ENCODE measurements at regions not wholly inside any gene's neighbourhood (a gene's known extent, or its start where the extent isn't known, plus 50 kb on each side); places are given as distances from the start of the nearest gene placed in this dataset.

- Histone ChIP-seq H3K9me3 (ENCODE audit: control insufficient read depth, low read length) (no peaks in the 10 kb centered on the region), H3K9ac (ENCODE audit: extremely low read depth, low read length, poor library complexity, severe bottlenecking) (no peak overlapping the region), H3K27ac (ENCODE audit: low read depth, low read length) (no peak overlapping the region), H3K36me3 (ENCODE audit: control insufficient read depth, insufficient read depth, low read length) (no peaks in the 10 kb centered on the region), H3K4me1 (ENCODE audit: control insufficient read depth, insufficient read depth, low read length) (no peaks in the 10 kb centered on the region), H3K4me3 (ENCODE audit: low read length) (no peak overlapping the region), H3K27me3 (ENCODE audit: control insufficient read depth, insufficient read depth, low read length, poor library complexity, severe bottlenecking) (no peaks in the 10 kb centered on the region)
- Mint-ChIP-seq H3K36me3 (ENCODE audit: low read depth) (no peaks in the 10 kb centered on the region), H3K27me3 (ENCODE audit: insufficient read depth) (no peaks in the 10 kb centered on the region), H3K27ac (no peak overlapping the region), H3K4me3 (no peak overlapping the region), H3K9me3 (no peaks in the 10 kb centered on the region), H3K4me1 (no peaks in the 10 kb centered on the region)
- TF ChIP-seq CTCF (conservative IDR thresholded peaks at IDR 0.05), result no peak
- 90 to 97% methylated on average over 10 to 21 of the region's 21 CpGs for WGBS, 2 experiments (ENCODE audit: insufficient coverage in 1 of 2, insufficient read length in 1 of 2)
- no peak for DNase-seq
Observed at GRCh38 chr4:3689006-3689405, 77.2 kb upstream of the ADRA2C start.

DNA sequence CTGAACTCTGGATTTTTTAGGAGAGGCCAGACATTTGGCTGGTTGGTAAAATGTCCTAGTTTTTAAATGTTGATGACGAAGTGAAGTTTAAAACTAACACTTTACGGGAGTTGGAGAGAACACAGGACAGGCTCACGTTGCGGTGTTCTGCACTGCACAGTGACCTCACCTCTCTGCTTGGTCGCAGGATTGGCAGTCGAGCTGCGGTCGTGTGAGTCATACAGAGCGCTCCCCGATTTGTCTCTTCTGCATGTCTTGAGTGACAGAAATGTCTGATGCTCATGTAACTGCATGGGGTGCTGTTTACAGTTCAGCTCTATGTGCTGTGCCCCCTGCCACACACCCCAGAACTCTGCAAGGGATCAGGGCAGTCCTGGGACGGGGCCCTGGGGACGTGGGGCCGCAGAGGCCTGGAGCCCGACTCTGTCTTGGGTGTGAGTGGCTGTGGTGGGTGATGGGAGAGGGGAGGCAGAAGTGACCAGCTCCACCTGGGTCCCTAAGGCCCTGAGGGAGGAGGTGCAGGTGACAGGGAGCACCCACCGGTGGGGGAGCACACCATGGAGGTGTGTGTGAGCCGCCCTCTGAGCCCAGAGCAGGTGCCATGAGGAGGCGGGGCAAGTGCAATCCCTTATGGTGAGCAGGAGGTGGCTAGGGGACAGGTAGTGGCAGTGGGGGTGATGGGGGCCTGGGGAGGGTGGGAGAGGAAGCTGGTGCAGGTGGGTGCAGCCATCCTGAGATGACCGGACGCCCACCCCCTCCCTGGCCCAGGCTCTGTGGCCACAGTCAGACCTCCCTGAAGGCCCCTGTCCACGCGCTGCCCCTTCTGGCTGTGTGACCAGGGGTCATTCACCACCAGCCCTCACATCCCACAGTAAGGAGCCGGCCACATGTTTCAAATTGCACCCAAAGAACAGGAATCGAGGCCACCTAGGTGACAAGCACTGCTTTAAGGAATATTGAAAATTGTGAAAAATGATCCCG lies 77.9 kb upstream of the ADRA2C start:
- Histone ChIP-seq H3K4me1 (ENCODE audit: control insufficient read depth, insufficient read depth, low read length) (no peaks in the 10 kb centered on the region), H3K9me3 (ENCODE audit: control insufficient read depth, low read length) (no peaks in the 10 kb centered on the region), H3K4me3 (ENCODE audit: low read length) (no peak overlapping the region), H3K27me3 (ENCODE audit: control insufficient read depth, insufficient read depth, low read length, poor library complexity, severe bottlenecking) (no peaks in the 10 kb centered on the region), H3K27ac (ENCODE audit: low read depth, low read length) (no peak overlapping the region), H3K9ac (ENCODE audit: extremely low read depth, low read length, poor library complexity, severe bottlenecking) (no peak overlapping the region), H3K36me3 (ENCODE audit: control insufficient read depth, insufficient read depth, low read length) (no peaks in the 10 kb centered on the region)
- no peak for DNase-seq
- Mint-ChIP-seq H3K27me3 (ENCODE audit: insufficient read depth) (no peaks in the 10 kb centered on the region), H3K36me3 (ENCODE audit: low read depth) (no peaks in the 10 kb centered on the region), H3K9me3 (no peaks in the 10 kb centered on the region), H3K4me1 (no peaks in the 10 kb centered on the region), H3K27ac (no peak overlapping the region), H3K4me3 (no peak overlapping the region)
- WGBS, 2 experiments (ENCODE audit: insufficient coverage in 1 of 2, insufficient read length in 1 of 2), result 91% methylated on average over 13 to 24 of the region's 24 CpGs
- no peak for TF ChIP-seq CTCF (conservative IDR thresholded peaks at IDR 0.05)

- Histone ChIP-seq H3K4me1 (ENCODE audit: control insufficient read depth, insufficient read depth, low read length) (no peaks in the 10 kb centered on the region), H3K9ac (ENCODE audit: extremely low read depth, low read length, poor library complexity, severe bottlenecking) (no peak overlapping the region), H3K27me3 (ENCODE audit: control insufficient read depth, insufficient read depth, low read length, poor library complexity, severe bottlenecking) (no peaks in the 10 kb centered on the region), H3K9me3 (ENCODE audit: control insufficient read depth, low read length) (no peaks in the 10 kb centered on the region), H3K27ac (ENCODE audit: low read depth, low read length) (no peak overlapping the region), H3K4me3 (ENCODE audit: low read length) (no peak overlapping the region), H3K36me3 (ENCODE audit: control insufficient read depth, insufficient read depth, low read length) (no peaks in the 10 kb centered on the region)
- Mint-ChIP-seq H3K27me3 (ENCODE audit: insufficient read depth) (peaks cover 1% of the 10 kb centered on the region), H3K27ac (no peak overlapping the region), H3K4me1 (no peaks in the 10 kb centered on the region), H3K36me3 (ENCODE audit: low read depth) (no peaks in the 10 kb centered on the region), H3K4me3 (no peak overlapping the region), H3K9me3 (no peaks in the 10 kb centered on the region)
- no peak for DNase-seq
- 94 to 98% methylated on average over 9 to 13 of the region's 13 CpGs for WGBS, 2 experiments (ENCODE audit: insufficient coverage in 1 of 2, insufficient read length in 1 of 2)
- no peak for TF ChIP-seq CTCF (conservative IDR thresholded peaks at IDR 0.05)
Observed at GRCh38 chr4:3687538-3687937, 78.6 kb upstream of the ADRA2C start.

All from endodermal cell (in vitro differentiated cells).